Kidney tubule cell (primary cell): ENCODE measurements at regions not wholly inside any gene's neighbourhood (a gene's known extent, or its start where the extent isn't known, plus 50 kb on each side); places are given as distances from the start of the nearest gene placed in this dataset.
A peak's percentile ranks its signal among the peaks of the same experiment; 100 is the strongest.

Source experiments
- DNase-seq: peaks from one replicate; pipeline ENCODE4 v3.0.0-alpha.2; 2018; ENCODE audit warnings: low spot score

DNA sequence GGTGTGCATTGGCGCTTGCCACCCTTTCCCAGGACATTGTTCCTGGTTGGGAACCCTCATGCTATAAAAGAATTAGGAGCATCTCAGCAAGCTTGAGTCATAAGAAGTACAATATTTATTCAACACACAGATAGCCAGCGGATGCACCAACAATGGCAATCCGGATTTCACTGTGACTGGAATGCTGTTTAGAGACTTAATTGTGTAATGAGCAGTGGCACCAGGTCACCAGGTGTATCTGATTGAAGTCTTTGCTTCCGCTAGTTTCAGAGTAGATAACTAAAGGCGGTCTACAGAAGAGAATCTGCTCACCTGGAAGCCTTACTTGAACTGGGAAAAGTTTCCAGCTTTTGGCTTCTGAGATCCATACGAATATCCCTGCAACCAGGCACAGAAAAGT is 772.3 kb upstream of the GHITM start:
- DNase-seq = no peak

GRCh38 chr10:83371696-83372490 is 767.4 kb upstream of the GHITM start:
- DNase-seq = no peak

DNA sequence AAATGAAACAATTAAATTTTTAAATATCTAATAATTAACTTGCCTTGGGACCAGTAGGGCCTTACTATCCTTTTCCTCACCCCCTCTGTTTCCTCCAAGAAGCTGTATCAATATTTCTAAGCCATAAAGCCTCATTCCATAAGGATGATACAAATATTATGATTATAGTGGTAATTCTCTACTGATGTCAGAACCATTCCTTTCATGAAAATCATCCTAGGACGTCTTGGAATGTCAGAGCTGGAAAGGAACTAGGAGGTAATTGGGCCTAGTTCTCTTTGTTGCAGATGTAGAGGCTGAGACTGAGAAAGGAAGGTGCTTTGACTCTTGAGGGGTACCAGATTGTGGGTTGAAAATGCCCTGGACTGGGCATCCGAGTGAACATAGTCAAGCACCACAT is 766.7 kb upstream of the GHITM start:
- DNase-seq = no peak

GRCh38 chr10:83373671-83374070 is 765.6 kb upstream of the GHITM start:
- DNase-seq = peak; percentile 18

DNA sequence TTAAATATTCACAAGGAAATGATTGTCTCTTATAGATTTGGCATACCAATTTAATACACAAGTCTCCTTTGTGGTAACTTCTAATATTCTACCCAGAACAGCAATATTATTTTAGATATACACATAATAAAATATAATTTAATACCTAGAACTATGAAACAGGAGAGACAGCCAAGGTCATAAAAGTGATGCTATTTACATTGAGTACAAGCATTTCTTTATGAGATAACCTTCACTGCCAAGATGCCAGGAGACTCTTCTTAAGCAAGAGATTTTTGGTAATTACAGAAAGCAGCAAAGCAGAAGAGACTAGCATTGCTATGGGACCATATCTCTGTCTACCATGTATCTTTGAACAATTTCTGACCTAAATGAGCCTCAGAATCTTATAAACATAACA is 764.6 kb upstream of the GHITM start:
- no peak for DNase-seq

GRCh38 chr10:83375274-83375673 is 764.0 kb upstream of the GHITM start:
- no peak for DNase-seq

GRCh38 chr10:83397806-83398205 is 741.5 kb upstream of the GHITM start:
- DNase-seq = no peak

GRCh38 chr10:83410570-83410969 is 728.7 kb upstream of the GHITM start:
- no peak for DNase-seq

DNA sequence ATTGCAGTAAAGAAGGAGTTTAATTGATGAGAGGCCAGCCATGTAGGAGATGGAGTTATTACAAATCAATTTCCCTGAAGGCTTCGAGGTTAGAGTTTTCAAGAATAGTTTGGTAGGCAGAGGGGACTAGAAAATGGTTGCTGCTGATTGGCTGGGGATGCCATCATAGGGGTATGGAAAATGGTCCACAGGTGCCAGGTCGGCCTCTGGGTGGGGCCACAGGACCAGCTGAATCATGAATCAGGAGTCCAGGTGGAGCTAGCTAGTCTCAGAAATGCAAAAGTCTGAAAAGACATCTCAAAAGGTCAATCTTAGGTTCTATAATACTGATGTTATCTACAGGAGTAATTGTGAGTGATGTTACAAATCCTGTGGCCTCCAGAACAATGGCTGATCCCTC is 714.0 kb upstream of the GHITM start:
- DNase-seq = no peak

GRCh38 chr10:83427101-83427500 is 712.2 kb upstream of the GHITM start:
- DNase-seq = no peak

DNA sequence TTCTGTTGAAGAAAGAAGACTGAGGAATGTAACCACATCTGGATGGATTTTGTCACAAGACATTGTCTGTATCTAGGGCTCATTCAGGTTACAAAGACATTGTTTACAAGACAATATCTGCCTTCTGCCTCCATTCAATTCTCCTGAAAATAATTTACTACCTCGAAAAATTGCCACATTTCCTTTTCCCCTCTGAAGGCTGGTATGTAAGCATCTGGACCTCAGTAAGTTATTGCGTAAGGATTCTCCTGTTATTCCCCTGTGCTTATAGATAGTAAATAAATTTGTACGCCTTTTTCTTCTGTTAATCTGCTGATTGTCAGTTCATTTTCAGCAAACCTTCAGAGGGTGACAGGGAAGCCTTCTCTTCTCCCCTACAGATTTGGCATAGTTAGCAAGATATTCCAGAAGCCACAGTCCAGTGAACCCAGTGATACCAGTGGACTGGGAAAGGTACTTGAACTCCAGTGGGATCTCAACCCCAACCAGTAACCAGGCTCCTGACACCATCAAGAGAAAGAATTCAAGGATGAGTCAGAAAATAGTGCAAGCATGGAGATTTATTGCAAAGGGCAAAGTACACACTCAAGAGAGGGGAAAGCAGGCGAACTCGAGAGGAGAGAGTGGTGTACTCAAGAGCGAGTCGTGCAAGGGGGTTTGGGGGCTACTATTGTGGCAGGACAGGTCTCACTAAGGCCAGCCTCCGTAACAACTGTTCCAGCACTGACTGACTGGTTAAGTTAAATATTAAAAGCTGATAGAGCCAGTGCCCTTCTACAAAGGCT is 706.9 kb upstream of the GHITM start:
- DNase-seq = peak; percentile 12

DNA sequence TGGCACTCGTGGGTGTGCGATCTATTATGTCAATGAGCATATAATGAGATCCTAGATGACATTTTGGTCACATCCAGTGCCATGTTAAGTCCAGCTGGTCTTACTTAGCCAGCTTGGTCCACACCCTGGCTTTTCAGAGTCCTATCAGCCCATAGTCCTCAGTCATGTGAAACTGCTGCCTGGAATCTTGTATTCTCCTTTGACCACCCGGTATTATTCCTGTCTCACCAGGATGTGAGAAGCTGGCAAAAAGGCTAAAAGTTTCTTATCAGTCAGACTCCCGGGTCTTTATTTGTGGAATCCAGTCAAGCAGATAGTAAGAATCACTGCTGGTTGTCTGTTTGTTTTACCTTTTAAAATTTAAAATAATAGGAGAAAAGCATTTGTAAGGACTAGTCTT is 705.6 kb upstream of the GHITM start:
- DNase-seq = no peak

DNA sequence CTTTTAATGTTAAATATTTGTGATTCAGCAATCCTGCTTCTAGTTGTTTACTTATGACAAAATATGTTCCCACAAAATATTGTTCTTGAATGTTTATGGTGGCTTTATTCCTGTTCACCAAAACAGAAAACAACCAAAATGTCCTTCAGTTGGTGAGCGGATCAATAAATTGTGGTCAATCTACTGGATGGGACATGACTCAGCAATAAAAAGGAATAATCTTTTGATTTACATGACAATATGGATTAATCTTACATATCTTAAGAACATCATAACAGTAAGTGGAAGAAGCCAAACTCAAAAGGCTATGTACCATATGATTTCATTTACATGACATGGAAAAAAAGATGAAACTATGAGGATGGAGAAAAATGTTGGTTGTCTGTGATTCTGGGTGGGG is 691.3 kb upstream of the GHITM start:
- DNase-seq = no peak

GRCh38 chr10:83458611-83459010 is 680.7 kb upstream of the GHITM start:
- no peak for DNase-seq

- no peak for DNase-seq
Measured at GRCh38 chr10:83459124-83459523, 680.2 kb upstream of the GHITM start.

DNA sequence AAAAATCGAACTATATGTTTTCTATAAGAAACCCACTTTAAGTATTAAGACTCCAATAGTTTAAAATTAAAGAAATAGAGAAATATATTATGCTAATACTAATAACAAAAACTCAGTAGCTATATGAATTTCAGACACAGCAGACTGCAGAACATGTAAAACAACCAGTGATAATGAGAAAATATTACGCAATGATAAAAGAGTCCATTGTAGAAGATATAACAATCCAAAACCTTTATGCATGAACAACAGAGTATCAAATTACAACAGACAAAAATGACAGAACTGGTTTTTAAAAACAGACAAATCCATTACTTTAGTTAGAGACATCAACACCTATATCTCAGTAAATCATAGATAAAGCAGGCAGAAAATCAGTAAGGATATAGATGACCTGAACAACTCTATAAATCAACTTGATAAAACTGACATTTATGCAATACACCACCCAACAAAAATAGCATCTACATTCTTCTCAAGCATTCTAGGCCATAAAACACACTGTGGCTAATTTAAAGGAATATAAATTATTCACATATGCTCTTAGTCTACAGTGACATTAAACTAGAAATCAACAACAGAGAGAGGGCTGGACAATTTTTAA is 669.5 kb upstream of the GHITM start:
- no peak for DNase-seq

GRCh38 chr10:83476211-83476610 is 663.1 kb upstream of the GHITM start:
- no peak for DNase-seq

- DNase-seq = no peak
Measured at GRCh38 chr10:83489161-83489560, 650.1 kb upstream of the GHITM start.

DNA sequence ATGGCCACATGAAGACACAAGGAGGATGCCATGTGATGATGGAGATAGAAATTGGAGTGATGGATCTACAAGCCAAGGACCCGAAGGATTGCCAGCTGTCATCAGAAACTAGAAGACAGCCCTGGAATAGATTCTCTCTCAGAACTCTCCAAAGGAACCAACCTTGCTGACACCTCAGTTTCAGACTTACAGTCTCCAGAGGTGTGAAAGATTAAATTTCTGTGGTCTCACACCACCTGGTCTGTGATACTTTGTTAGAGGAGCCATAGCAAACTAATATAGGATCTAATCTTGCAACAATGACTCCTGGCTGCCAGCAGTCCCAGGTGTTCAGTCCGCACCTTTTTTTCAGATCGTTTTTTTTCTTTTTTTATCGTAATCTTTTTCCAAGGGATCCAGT is 647.3 kb upstream of the GHITM start:
- DNase-seq = no peak

- DNase-seq = no peak
Measured at GRCh38 chr10:83512681-83513080, 626.6 kb upstream of the GHITM start.

DNA sequence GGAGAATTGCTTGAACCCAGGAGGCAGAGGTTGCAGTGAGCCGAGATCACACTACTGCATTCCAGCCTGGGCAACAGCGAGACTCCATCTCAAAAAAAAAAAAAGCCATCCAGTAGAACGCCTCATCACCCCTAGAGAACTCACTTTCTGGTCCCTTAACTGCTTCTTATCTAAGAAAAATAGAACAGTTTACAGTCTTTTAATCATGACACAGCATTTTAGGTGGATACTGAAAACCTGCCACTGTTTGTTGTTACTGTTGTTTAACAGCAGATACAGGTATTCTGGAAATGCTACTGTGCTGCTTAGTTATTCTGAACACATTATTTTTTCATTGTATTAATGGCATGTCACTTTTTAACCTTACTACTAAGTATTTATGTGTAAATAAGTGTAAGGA is 624.3 kb upstream of the GHITM start:
- DNase-seq = no peak

DNA sequence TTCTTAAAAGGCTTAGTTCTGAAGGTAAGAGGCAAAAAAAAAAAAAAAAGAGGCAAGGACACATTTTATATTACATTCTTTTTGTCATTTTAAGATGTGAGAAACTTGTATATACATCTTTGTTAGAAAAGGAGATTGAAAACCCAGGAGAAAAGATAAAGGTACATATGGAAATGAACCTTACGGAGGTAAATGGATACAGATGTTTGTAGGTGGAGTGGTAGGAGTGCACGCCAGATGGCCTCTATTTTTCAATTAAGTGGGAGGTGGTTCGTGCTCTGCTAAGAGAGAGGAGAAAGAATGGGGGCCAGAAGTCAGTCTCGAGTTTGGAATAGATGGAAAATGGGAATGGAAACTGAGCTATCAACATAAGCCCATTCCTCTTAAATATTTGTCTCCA is 622.5 kb upstream of the GHITM start:
- DNase-seq = no peak

DNA sequence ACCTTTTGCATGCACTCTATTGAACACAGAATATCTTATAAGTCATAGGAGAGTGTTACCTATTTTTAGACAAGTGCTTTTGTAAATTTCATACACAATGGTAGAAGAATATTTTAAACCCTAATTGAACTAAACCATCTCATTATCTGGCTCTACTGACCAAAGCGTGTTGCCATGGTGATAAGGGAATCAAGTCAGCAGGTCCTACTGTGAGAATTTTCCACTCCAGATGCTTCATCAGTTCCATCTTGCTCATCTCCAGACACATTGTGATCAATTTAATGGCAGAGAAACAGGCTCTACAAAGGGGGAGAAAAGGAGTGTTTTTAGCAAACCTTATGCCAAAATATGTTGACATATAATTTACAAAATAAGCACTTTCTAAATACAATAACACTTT is 621.9 kb upstream of the GHITM start:
- DNase-seq = no peak
